Thyroid gland (tissue), 4 donors: ENCODE measurements at regions not wholly inside any gene's neighbourhood (a gene's known extent, or its start where the extent isn't known, plus 50 kb on each side); places are given as distances from the start of the nearest gene placed in this dataset.

Source experiments
- CTCF ChIP-seq, 6 experiments: fragments of 200-600 bp in 3 of 6; fragments of 450-650 bp in 3 of 6; sonication (generic) in 3 of 6; IDR thresholded peaks; one replicate each; pipeline ENCODE4 v1.5.1; 2016 to 2019; ENCODE audit warnings: antibody characterized with exemption in 6 of 6, mild to moderate bottlenecking in 2 of 6, inconsistent platforms in 1 of 6, moderate library complexity in 1 of 6
- POLR2A ChIP-seq, 2 donors: fragments of 450-650 bp; IDR thresholded peaks; one replicate each; pipeline ENCODE4 v1.6.1; 2017; ENCODE audit warnings: antibody characterized with exemption in 2 of 2, mild to moderate bottlenecking in 2 of 2, moderate library complexity in 1 of 2

GRCh38 chr20:43838703-43839060 lies 76.0 kb upstream of the TOX2 start:
- TF ChIP-seq CTCF (IDR thresholded peaks at IDR 0.05) (no peak), POLR2A (IDR thresholded peaks at IDR 0.05) (no peak)
